ENCODE measurements at regions not wholly inside any gene's neighbourhood (a gene's known extent, or its start where the extent isn't known, plus 50 kb on each side); places are given as distances from the start of the nearest gene placed in this dataset.

- no peak for TF ChIP-seq POLR2A (IDR thresholded peaks at IDR 0.05; ENCODE audit: low read length)
- no peak for TF ChIP-seq GATA1 (IDR thresholded peaks at IDR 0.05; ENCODE audit: low read depth, low read length)
Observed at GRCh38 chr13:84413016-84413415, 530.7 kb upstream of the SLITRK1 start.

Data from erythroblast (primary cell).